Small intestine (tissue), 7 donors: ENCODE measurements at regions not wholly inside any gene's neighbourhood (a gene's known extent, or its start where the extent isn't known, plus 50 kb on each side); places are given as distances from the start of the nearest gene placed in this dataset.

Experiments
- DNase-seq, 2 donors: peaks; one replicate each; pipeline versions ENCODE4 v3.0.0 to v3.0.0-alpha.2; 2013
- FAIRE-seq: peaks from 2 replicates; lab custom pipeline; 2012; peaks lifted over from hg19 to GRCh38; lab: Jason Lieb, UNC
- H3K27ac ChIP-seq, 3 donors: one replicate each; pipeline ENCODE4 v1.5.1; 2013; ENCODE audit warnings: low read length in 2 of 3, mild to moderate bottlenecking in 2 of 3, control low read depth in 1 of 3, inconsistent platforms in 1 of 3, low read depth in 1 of 3, moderate library complexity in 1 of 3
- H3K27me3 ChIP-seq, 3 donors: one replicate each; pipeline ENCODE4 v1.6.1; 2013; ENCODE audit warnings: low read length in 3 of 3, inconsistent platforms in 1 of 3; ENCODE audit not compliant: control insufficient read depth in 3 of 3, insufficient read depth in 3 of 3
- H3K36me3 ChIP-seq, 3 donors: one replicate each; pipeline ENCODE4 v1.6.1; 2013; ENCODE audit warnings: low read length in 3 of 3, inconsistent platforms in 1 of 3, low read depth in 1 of 3, mild to moderate bottlenecking in 1 of 3, moderate library complexity in 1 of 3; ENCODE audit not compliant: control insufficient read depth in 3 of 3, insufficient read depth in 2 of 3
- H3K4me1 ChIP-seq, 3 donors: one replicate each; pipeline ENCODE4 v1.6.1; 2013; ENCODE audit warnings: low read length in 2 of 3, inconsistent platforms in 1 of 3, low read depth in 1 of 3, mild to moderate bottlenecking in 1 of 3, moderate library complexity in 1 of 3; ENCODE audit not compliant: control insufficient read depth in 3 of 3, insufficient read depth in 2 of 3
- H3K4me3 ChIP-seq, 3 donors: one replicate each; pipeline ENCODE4 v1.5.1; 2013; ENCODE audit warnings: low read length in 3 of 3, control low read depth in 1 of 3, inconsistent platforms in 1 of 3, low read depth in 1 of 3, mild to moderate bottlenecking in 1 of 3, moderate library complexity in 1 of 3
- H3K9me3 ChIP-seq, 2 donors: one replicate each; pipeline ENCODE4 v1.6.1; 2013; ENCODE audit warnings: low read depth in 1 of 2, low read length in 1 of 2; ENCODE audit not compliant: control insufficient read depth in 2 of 2, insufficient read depth in 1 of 2
- WGBS, 3 donors: extraction: QIAGEN DNeasy Blood & Tissue Kit; methylation state at CpG; one replicate each; pipeline ENCODE4 v1.1.7; 2013; 5-methylcytosine and 5-hydroxymethylcytosine counted together
- donor health status: healthy with polysubstance abuse.
- donor health status: control.
- donor health status: control.
- donor health status: Bipolar disorder and iron deficiency.
- donor health status: healthy.

GRCh38 chr6:8223678-8224077 is 121.3 kb upstream of the EEF1E1 start:
- FAIRE-seq (no peak), DNase-seq (no peak)
- peaks cover 0 to 2% (median 0%) of the 10 kb centered on the region in 3 donors for H3K27me3 ChIP-seq
- no peak overlapping the region for H3K4me3 ChIP-seq
- WGBS, 3 donors, result 20 to 63% (median 48%) methylated on average over 2 of the region's 2 CpGs
- H3K9me3 ChIP-seq, result no peaks in the 10 kb centered on the region
- no peak overlapping the region for H3K27ac ChIP-seq
- H3K36me3 ChIP-seq, result no peaks in the 10 kb centered on the region
- no peaks in the 10 kb centered on the region for H3K4me1 ChIP-seq

- 1 to 3% (median 2%) methylated on average over 3 of the region's 3 CpGs for WGBS, 3 donors
- DNase-seq (peak; percentile 49 to 53), FAIRE-seq (no peak)
- Histone ChIP-seq H3K27me3 (peaks cover 0 to 4% (median 0%) of the 10 kb centered on the region in 3 donors), H3K4me3 (no peak overlapping the region), H3K27ac (no peak overlapping the region), H3K9me3 (no peaks in the 10 kb centered on the region), H3K4me1 (no peaks in the 10 kb centered on the region), H3K36me3 (no peaks in the 10 kb centered on the region)
These were observed 117.1 kb upstream of the EEF1E1 start for GRCh38 chr6:8219352-8219943.

- FAIRE-seq, result no peak
- H3K36me3 ChIP-seq, result no peaks in the 10 kb centered on the region
- peaks cover 0 to 5% (median 0%) of the 10 kb centered on the region in 3 donors for H3K27me3 ChIP-seq
- no peak overlapping the region for H3K27ac ChIP-seq
- WGBS, 3 donors, result 58 to 65% (median 61%) methylated on average over 5 of the region's 5 CpGs
- H3K4me1 ChIP-seq, result no peaks in the 10 kb centered on the region
- H3K9me3 ChIP-seq, result no peaks in the 10 kb centered on the region
- no peak for DNase-seq
- no peak overlapping the region for H3K4me3 ChIP-seq
These were observed 116.5 kb upstream of the EEF1E1 start for GRCh38 chr6:8218861-8219260.

- H3K4me3 ChIP-seq, result no peak overlapping the region
- DNase-seq (no peak), FAIRE-seq (no peak)
- no peaks in the 10 kb centered on the region for H3K4me1 ChIP-seq
- H3K27ac ChIP-seq, result no peak overlapping the region
- 56 to 73% (median 67%) methylated on average over 6 of the region's 6 CpGs for WGBS, 3 donors
- H3K36me3 ChIP-seq, result no peaks in the 10 kb centered on the region
- peaks cover 0 to 3% (median 0%) of the 10 kb centered on the region in 3 donors for H3K27me3 ChIP-seq
- H3K9me3 ChIP-seq, result no peaks in the 10 kb centered on the region
These were observed 113.3 kb upstream of the EEF1E1 start for GRCh38 chr6:8215631-8216030.

- FAIRE-seq, result no peak
- Histone ChIP-seq H3K27ac (no peak overlapping the region), H3K4me3 (no peak overlapping the region), H3K9me3 (no peaks in the 10 kb centered on the region), H3K4me1 (no peaks in the 10 kb centered on the region), H3K36me3 (no peaks in the 10 kb centered on the region), H3K27me3 (peaks cover 0 to 3% (median 0%) of the 10 kb centered on the region in 3 donors)
- no peak for DNase-seq
- 72 to 81% (median 79%) methylated on average over 4 of the region's 4 CpGs for WGBS, 3 donors
These were observed 111.6 kb upstream of the EEF1E1 start for GRCh38 chr6:8213995-8214394.

GRCh38 chr6:8212720-8213434 is 110.5 kb upstream of the EEF1E1 start:
- FAIRE-seq (no peak), DNase-seq (no peak)
- Histone ChIP-seq H3K4me1 (no peaks in the 10 kb centered on the region), H3K27ac (no peak overlapping the region), H3K4me3 (no peak overlapping the region), H3K36me3 (no peaks in the 10 kb centered on the region), H3K27me3 (peaks cover 0 to 6% (median 0%) of the 10 kb centered on the region in 3 donors), H3K9me3 (no peaks in the 10 kb centered on the region)
- WGBS, 3 donors, result 78 to 92% (median 88%) methylated on average over 2 of the region's 2 CpGs

- FAIRE-seq (no peak), DNase-seq (no peak)
- Histone ChIP-seq H3K27me3 (peaks cover 0 to 3% (median 0%) of the 10 kb centered on the region in 3 donors), H3K4me1 (no peaks in the 10 kb centered on the region), H3K9me3 (no peaks in the 10 kb centered on the region), H3K4me3 (no peak overlapping the region), H3K36me3 (no peaks in the 10 kb centered on the region), H3K27ac (no peak overlapping the region)
- 81 to 86% (median 85%) methylated on average over 1 of the region's 1 CpG for WGBS, 3 donors
These were observed 105.5 kb upstream of the EEF1E1 start for GRCh38 chr6:8207869-8208191.

- H3K9me3 ChIP-seq, result no peaks in the 10 kb centered on the region
- FAIRE-seq (no peak), DNase-seq (no peak)
- H3K27ac ChIP-seq, result no peak overlapping the region
- H3K4me3 ChIP-seq, result no peak overlapping the region
- H3K27me3 ChIP-seq, result peaks cover 0 to 3% (median 0%) of the 10 kb centered on the region in 3 donors
- WGBS, 3 donors, result 85 to 88% (median 86%) methylated on average over 16 of the region's 16 CpGs
- H3K4me1 ChIP-seq, result no peaks in the 10 kb centered on the region
- H3K36me3 ChIP-seq, result no peaks in the 10 kb centered on the region
These were observed 105.0 kb upstream of the EEF1E1 start for GRCh38 chr6:8207191-8207868.
